ENCODE measurements at regions not wholly inside any gene's neighbourhood (a gene's known extent, or its start where the extent isn't known, plus 50 kb on each side); places are given as distances from the start of the nearest gene placed in this dataset.

DNA sequence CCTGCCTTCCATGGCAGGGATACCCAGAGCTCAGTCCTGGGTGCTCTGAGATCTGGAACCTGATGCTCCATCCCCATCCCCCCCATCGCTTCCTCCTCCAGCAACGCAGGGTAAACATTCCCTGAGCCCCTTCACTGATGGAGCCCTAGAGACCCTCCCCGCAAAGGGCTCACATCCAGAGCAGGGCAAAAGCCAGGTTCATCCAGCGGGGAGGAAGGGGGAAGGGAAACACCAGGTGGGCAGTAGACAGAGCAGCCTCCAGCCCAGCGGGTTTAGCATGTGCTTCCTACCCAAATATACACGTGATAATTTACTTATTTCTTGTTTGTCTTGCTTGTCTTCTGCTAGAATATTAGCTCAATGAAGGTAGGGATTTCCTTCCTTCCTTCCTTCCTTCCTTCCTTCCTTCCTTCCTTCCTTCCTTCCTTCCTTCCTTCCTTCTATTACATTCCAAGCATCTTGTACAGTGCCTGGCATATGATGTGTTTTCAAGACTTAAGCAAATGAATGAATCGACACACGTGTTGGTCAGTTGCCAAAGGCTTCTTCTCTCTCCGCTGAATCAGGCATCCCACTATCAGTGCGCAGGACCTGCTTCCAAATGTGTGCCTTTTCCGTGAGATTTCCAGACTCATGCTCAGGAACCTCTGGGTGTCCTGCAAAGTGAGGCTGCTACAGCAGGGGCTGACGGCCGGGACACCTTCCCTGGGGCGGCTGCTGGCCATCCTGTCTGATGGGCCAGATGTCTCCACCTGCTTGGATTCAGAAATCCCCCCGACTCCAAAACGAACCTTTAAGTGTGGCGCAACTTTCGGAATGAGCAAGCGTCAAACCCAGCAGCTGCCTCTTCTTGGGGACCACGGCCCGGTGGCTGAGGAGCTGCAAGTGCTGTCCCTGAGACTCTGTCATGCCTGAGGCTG lies 955.1 kb downstream of the BRD1 start:
- no peak for DNase-seq

DNA sequence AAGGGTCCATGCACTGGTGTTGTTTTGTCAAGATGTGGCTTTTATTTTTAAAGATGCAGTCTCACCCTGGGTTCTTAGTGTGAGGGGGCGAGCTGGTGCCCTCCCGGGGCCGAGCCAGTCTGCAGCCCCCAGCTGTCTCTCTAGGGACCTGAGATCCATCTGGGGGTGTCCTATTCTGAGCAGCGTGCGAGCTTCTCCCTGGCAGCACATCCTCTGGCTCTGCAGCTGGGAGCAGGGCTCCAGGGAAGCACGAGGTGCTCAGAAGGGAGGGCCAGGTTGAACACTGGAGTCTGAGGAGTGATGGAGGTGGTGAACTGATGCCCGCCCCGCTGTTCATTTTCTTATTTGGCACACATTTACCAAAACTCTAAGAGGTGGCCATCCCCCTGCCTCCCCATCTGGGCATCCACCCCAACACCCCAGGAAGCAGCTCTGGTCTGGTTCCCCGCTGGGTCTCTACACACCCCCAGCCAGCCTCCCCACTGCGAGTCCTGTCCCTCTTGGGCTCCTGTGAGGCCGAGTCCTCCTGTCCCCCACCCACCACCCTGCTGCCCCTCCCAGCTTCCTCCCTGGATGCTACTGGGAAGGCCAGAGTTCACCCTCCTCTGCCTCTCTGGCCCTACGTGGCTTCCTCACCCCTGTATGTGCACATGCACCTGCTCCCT lies 956.4 kb downstream of the BRD1 start:
- no peak for DNase-seq

DNA sequence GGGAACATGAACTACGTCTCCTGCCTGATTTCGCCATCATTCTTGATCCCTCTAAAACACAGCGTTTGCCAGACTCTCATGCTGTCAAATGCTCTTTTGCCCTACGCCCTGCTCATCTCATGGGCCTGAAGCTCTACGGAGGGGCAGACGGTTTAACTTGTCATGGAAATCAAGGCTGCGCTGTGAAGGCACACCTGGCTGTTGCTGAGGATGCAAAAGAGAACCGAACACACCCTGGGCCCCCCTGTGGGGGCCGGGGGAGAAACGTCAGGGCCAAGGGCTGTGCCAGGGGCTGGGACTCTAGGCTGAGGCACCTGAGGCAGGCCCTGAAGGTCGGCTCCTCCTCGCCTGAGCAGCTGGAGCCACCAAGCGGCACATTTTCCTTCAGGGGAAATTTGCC lies 957.2 kb downstream of the BRD1 start:
- no peak for DNase-seq

DNA sequence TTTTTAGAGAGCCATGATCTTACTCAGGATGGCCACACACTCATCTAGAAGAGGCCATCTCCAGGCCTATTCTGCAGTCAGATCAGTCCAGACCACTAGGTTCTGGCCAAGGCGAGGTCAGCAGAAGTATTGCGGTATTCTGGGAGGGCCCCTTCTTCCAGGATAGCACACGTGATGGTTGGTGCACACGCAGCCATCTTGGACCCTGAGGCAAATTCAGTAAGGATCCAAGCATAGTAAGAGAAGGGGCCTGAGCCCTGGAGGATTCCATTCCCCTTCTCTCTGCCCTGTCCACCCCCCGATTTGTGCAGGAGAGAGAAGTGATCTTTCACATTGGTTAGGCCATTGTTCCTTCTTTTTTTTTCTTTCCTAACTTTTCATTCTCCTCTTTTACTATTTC lies 957.9 kb downstream of the BRD1 start:
- DNase-seq, result no peak

DNA sequence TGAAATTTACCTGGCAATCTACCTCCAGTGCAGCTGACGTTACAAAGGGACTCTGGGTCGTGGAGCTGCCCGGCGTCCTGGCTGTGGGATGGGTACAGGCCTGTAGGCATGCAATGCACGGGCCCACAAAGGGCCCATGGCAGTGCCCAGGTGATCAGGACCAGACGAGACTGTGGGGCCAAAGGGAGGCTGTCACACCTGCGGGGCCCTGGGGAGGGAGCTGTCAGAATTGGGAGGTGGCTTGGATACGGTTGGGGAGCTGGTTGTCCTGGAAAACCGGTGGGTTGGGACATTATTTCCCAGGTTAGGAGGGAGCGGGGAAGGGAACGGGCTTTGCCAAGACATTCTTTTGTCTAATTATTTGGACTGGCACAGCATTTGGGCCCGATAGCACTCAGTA lies 958.5 kb downstream of the BRD1 start:
- DNase-seq, result no peak

DNA sequence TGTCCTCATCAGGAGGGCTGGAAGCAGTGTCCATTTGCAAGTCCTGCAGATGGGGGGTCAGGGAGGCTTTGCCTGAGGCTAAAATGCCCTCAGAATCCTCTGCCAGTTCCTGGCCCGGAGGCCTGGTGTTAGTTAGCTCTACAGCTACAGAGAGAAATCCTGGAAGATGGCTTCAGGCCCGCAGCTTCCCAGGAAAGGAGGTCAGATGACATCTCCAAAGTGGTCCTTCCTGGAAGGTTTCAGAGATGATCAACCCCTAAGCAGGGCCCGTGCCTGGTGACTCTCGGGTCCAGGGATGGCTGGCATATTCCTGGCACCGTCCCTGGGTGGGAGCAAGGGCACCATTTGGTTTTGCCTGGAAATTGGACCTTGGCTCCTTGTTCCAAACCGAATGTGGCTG lies 959.1 kb downstream of the BRD1 start:
- DNase-seq, result no peak

DNA sequence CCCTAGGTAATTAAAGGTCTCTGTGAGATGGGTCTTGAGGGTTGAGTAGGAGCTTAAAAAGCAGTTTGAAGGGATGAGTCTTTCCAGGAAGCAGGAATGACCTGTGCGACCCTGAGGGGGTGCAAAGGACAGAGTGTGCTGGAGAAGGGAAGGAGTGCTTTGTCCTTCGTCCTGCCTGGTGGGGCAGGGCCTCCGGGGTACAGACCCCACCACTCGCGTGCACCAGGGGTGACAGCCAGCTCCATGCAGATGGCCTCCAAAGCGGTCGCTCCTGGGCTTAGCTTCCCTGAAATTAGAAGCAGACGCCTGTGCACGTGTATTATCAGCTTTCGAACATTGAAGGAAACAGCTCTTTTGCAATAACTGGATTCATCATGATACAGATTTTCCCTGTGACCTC lies 959.8 kb downstream of the BRD1 start:
- no peak for DNase-seq

DNA sequence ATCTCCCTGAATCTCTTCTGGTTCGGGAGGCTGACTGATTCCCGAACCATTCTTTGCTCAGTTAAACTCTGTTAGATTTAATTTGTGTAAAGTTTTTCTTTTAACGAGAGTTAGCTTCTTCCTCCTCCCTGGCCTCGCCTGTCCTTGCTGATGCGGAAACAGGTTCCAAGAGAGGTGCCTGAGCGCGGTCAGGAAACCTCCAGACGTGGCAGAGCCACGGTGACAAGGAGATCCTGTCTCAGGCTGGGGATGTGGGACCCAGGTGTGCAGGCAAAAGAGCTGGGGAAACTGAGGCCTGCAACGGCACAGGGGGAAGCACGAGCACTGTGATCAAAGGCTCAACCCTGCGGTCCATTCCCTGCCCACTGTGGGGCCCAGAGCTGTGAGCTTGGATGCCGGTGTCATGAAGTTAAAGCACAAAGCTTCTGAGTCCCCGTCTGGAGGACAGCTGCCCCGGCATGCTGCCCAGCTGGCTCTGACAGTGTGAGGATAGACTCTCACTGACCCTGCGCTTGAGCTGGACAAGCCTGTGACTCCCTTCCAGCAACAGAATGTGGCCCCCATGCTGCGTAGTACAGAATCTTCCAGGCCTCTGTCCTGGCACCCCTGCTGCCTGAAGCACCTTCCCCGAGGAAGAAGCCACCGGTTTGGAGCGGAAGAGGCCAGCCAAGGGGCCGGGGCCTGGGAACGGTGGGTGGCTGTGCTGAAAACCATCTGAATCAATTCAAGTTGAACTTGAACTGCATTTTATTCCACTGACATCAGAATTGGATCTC lies 960.6 kb downstream of the BRD1 start:
- no peak for DNase-seq

DNA sequence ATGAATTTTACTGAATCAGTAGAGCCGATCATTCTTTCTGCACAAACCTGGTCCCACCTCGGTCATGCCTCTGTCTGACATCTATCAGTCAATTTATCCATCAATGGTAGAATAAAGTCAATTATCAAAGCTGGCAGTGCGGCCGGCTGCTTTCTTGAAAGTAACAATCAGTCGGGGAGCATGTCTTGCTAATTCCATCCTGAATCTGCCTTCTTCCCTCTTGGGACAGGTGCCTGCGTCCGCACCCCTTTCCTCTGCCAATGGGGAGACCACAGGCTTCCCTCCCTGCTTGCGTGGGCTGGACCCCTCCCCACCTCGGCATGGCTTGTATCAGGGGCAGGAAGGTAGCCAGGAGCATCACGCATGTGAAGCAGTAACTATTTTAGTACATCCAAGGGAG lies 962.9 kb downstream of the BRD1 start:
- no peak for DNase-seq

DNA sequence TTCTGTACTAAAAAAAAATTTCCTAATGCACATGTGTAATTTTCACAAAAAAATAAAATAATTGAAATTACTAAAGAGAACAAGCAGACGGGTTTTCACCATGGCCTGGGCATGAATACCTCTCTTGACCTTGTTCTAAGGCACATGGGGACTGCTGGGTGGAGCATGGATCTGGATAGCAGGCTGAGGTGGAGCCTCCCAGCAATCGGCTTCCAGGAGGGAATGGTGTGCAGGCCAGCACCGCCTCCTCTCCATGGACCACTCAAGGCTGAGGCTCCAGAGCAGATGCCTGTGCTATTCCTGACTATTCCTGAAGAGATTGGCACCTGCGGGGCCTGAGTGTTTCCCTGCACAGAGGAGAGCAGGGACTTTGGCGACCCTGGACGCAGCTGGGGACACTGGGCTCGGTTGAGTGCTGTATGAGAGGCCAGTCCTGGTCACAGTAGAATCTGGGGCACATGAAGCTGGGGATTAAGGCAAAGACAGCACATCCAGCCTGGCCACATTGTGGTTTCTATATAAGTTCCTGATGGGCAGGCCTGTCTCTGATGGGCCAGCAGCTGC lies 963.6 kb downstream of the BRD1 start:
- no peak for DNase-seq

DNA sequence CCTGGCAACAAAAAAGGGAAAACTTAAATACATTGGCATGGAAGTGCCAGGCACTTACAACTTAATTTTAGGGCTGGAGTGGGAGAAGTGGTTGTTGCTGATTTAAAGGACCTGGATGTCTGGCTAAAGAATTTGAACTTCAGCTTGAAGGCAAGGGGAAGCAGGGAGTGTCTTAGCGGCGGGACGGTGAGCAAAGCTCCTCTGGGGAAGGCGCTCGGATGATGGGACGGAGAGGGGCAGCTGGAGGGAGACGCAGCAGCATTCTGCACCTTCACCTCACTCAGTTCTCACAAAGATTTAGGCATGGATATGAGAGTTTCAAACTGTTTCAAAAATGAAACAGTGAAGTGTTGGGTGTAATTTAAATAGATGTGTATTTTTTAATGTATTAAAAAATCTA lies 967.1 kb downstream of the BRD1 start:
- DNase-seq, result no peak

DNA sequence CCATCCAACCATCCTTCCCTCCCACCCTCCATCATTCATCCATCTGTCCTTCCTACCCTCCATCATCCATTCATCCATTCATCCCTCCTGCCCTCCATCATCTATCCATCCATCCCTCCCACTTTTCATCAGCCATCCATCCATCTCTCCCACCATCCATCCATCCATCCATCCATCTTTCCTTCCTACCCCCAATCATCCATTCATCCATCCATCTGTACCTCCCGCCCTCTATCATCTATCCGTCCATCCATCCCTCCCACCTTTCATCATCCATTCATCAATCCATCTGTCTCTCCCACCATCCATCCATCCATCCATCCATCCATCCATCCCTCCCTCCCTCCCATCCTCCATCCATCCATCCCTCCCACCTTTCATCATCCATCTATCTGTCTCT lies 968.8 kb downstream of the BRD1 start:
- no peak for DNase-seq

DNA sequence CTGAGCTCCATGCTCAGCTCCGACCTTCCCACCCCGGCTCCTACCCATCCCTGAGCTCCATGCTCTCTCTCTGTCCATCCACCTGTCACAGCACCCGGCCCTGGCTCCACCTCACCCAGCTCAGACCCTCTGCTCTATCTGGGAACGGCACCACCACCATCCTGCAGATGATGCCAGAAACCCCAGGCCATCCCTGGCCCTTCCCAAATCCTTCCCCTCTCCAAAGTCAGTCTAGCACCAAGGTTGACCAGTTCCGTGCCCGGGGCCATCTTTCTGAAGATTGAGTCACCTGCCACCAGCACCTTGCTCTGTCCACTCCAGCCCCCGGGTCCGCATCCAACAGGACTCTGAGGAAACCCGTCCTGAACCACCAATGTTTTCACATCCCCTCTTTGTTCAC lies 969.6 kb downstream of the BRD1 start:
- no peak for DNase-seq

DNA sequence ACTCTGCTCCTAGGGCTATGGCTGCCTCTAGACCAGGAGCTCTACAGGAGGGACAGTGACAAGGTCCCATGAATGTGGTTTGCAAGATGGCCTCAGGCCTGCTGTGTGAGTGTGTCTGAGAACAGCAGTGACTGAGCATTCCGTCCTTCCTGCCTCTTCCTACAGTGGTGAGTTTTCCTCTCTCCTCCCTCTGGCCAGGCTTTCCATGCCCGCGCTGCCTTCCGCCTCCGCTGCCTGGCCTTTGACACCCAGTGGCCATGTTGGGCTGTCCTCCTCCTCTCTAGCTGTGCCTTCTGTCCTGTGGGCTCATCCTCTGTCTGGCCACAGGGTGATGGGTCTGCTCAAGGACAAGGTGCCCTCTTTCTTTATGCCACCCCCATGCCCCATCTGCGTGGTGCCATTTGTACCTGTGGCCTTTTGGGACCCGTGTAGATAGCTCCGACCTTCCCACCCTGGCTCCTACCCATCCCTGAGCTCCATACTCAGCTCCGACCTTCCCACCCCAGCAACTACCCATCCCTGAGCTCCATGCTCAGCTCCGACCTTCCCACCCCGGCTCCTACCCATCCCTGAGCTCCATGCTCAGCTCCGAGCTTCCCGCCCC lies 970.4 kb downstream of the BRD1 start:
- DNase-seq, result no peak

DNA sequence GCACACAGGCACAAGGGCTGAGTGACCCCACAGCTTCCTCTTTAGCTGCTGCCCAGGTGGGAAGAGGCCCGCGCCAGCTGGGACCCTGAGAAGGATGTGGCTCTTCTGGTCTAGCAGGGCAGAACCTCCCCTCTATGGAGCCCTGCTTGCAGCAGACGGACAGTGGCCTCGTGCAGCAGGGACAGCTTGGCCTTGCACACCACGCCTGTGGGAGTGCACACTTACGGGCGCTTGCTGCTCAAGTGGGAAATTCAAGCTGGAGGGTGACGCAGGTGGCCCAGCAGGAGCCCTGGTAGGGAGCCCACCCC lies 971.4 kb downstream of the BRD1 start:
- no peak for DNase-seq

DNA sequence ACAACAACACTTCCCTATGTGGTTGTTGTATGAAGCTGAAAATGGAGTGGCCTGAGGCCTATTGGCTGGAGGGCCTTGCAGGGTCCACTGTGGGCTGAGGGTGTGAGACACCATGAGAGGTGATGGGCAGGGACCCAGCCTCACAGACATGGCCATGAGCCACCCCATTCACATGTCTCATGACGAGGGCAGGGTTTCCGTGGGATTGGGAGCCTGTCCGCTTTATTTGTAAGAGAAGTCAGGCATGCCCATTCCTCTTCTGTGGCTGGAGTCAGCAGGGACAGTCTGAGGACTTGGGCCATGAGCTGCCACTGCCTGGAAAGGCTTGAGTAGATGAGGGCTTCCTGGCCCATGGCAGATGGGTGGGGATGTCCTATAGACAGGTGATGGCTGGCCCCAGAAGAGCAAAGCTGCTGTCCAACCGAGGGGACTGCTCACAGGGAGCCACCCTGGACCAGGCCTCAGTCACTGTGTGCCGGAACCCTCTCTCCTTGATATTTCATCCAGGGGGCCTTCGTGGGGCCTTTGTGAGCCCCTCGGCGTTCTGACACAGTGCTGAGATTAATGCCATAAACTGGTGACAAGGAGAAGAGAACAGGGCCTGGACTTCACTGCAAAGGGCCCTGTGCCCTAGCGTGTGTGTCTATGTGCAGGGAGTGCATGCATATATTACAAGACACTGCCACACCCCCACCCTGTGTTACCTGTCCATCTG lies 971.9 kb downstream of the BRD1 start:
- DNase-seq, result no peak

DNA sequence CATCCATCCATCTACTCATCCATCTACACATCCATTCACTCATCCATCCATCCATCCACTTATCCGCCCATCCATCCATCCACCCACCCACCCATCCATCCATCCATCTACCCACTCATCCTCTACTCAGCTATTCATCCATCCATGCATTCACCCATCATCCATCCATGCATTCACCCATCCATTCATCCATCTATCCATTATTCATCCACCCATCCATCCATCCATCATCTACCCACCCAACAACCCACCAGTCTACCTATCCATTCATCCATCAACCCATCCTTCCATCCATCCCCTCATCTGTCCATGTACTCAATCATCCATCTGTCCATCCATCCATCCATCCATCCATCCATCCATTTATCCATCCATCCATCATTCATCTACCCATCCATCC lies 972.7 kb downstream of the BRD1 start:
- no peak for DNase-seq

DNA sequence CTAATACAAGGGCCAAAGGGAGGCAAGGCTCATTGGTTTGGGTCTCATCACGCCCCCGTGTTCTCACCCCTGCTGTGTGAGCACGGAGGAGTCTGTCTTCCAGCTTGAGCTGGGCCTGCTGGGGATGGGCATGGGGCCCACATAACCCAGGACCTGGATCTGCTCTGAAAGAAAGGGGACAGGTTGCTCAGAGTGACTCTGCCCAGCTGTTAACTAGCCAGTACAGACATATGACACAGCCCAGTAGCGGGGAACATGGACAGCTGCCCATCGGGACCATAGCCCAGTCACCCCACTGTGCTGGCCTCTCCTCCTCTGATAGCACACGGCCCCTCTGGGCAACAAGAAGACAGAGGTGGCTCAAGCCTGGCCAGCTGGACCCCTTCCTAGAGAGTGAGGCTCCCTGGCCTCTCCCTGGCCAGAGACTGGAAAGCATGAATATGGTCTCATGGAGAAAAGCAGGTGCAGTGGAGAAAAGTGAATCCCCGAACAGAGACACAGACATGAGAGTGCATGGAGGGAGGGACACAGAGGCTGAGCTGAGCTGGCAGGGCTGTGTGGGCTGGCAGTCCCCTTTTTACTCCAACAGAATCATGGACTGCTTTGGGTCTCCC lies 973.9 kb downstream of the BRD1 start:
- DNase-seq, result no peak

DNA sequence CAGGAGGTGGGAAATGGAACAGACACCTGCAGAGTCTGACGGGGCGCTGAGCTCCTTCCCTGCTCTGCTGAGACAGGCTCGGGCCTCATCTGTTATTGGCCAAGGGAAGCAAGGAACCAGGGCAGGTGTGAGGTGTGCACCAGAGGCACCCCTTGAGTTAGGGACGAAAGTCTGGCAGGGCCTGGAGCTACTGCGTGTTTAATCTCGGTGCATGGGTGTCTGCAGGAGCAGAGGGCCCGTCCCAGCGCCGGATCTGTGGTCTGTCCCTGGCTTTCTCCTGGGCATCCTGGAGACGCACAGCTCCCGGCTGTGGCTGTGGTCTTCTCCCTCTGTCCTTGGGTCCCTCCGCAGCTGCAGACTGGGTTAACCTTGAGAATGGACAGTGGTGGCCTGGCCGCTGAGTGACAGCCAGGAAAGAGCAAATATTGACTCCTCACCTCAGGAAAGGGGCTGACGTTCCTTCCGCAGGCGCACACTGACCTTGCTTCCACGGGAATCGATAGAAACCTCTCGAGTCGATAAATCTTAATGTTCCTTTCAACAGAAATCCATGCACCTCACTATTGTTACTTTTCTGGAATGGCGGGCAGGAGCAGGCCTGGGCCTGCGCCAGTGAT lies 975.6 kb downstream of the BRD1 start:
- no peak for DNase-seq

DNA sequence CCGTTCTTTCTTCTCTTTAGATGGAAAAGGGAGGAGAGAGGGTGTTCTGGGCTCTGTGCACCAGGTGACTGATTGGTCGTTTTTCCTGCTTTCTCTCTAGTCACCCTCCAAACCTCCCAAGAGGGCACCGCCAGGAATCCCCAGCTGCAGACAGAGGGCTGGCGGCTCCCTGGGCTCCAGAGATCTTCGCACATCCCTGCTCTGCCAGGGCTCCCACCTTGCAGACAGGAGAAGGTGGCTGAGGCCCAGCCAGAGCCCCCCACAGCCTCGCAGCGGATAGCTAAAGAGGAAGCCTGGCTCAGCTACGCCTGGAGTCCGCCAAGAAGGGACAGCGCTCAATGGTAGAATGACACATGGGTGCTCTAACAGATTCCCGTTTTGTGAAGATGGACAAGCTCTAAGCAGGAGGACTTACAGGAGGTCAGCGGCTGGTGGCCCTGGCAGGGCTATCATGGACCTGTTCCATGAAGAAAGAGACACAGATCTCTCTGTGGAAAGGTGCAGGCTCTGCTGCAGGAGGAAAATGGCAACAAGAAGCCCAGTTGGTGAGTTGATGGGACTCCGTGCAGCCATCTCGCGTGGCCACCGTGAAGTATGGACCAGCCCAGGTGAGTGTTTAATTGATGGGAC lies 976.9 kb downstream of the BRD1 start:
- no peak for DNase-seq
